CD4-positive, alpha-beta T cell treated with Interleukin-2 at 100 ng/mL for 4 hours (primary cell): ENCODE measurements at regions not wholly inside any gene's neighbourhood (a gene's known extent, or its start where the extent isn't known, plus 50 kb on each side); places are given as distances from the start of the nearest gene placed in this dataset.
A peak's percentile ranks its signal among the peaks of the same experiment; 100 is the strongest.
"Not testable (repeated sequence)": the region's sequence is repeated elsewhere in the genome, so short reads cannot be mapped to it uniquely, and the experiment has no call there.

Source experiments
- DNase-seq: peaks from one replicate; pipeline ENCODE4 v3.0.0-alpha.2; 2020; ENCODE audit warnings: low spot score

GRCh38 chr4:4032801-4033605 is 193.7 kb downstream of the OTOP1 start:
- DNase-seq, result peak; percentile 44

GRCh38 chr4:4037399-4038138 is 189.2 kb downstream of the OTOP1 start:
- not testable (repeated sequence) for DNase-seq

GRCh38 chr4:4045823-4046222 is 180.9 kb downstream of the OTOP1 start:
- not testable (repeated sequence) for DNase-seq

- DNase-seq, result not testable (repeated sequence)
Observed at GRCh38 chr4:4046686-4047085, 180.0 kb downstream of the OTOP1 start.

GRCh38 chr4:4047202-4047601 is 179.5 kb downstream of the OTOP1 start:
- not testable (repeated sequence) for DNase-seq

GRCh38 chr4:4048227-4048626 is 178.5 kb downstream of the OTOP1 start:
- not testable (repeated sequence) for DNase-seq

- not testable (repeated sequence) for DNase-seq
Observed at GRCh38 chr4:4050781-4051180, 175.9 kb downstream of the OTOP1 start.

- DNase-seq, result not testable (repeated sequence)
Observed at GRCh38 chr4:4052933-4053332, 173.8 kb downstream of the OTOP1 start.

GRCh38 chr4:4057226-4057625 is 169.5 kb downstream of the OTOP1 start:
- not testable (repeated sequence) for DNase-seq

GRCh38 chr4:4084171-4084570 is 142.6 kb downstream of the OTOP1 start:
- DNase-seq, result not testable (repeated sequence)

GRCh38 chr4:4089716-4090419 is 136.9 kb downstream of the OTOP1 start:
- DNase-seq, result not testable (repeated sequence)

- not testable (repeated sequence) for DNase-seq
Observed at GRCh38 chr4:4090720-4091119, 136.0 kb downstream of the OTOP1 start.

- not testable (repeated sequence) for DNase-seq
Observed at GRCh38 chr4:4092159-4092558, 134.6 kb downstream of the OTOP1 start.

- not testable (repeated sequence) for DNase-seq
Observed at GRCh38 chr4:4099610-4100009, 127.1 kb downstream of the OTOP1 start.

GRCh38 chr4:4106923-4107322 is 119.8 kb downstream of the OTOP1 start:
- not testable (repeated sequence) for DNase-seq

- peak; percentile 62 for DNase-seq
Observed at GRCh38 chr4:4107411-4108107, 119.2 kb downstream of the OTOP1 start.

- not testable (repeated sequence) for DNase-seq
Observed at GRCh38 chr4:4115381-4115780, 111.3 kb downstream of the OTOP1 start.

GRCh38 chr4:4116901-4117300 is 109.8 kb downstream of the OTOP1 start:
- peak; percentile 5 for DNase-seq

GRCh38 chr4:4134368-4134767 is 92.4 kb downstream of the OTOP1 start:
- DNase-seq, result not testable (repeated sequence)

GRCh38 chr4:4136621-4137020 is 90.1 kb downstream of the OTOP1 start:
- not testable (repeated sequence) for DNase-seq
